ENCODE measurements at regions not wholly inside any gene's neighbourhood (a gene's known extent, or its start where the extent isn't known, plus 50 kb on each side); places are given as distances from the start of the nearest gene placed in this dataset.
A peak's percentile ranks its signal among the peaks of the same experiment; 100 is the strongest.

DNA sequence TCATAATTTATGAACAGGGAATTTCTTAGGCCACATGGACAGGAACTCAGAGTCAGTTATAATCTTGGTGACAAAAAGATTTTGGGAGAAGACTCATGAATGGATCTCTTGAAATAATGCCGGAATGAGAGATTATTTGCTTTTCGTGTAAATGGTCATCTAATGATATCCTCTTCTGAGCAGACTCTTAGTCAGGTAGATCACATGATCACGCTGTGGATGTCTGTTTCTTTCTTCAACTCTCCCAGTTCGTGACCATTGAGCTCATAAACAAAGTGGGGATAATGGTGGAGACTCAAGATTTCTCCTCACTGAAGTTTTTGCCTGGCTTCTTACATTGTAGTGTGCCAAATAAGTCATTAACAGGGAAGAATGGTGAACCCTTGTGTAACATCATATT is 133.1 kb upstream of the CBLB start:
- DNase-seq (ENCODE audit: low read depth), result no peak
- H3K4me3 ChIP-seq (ENCODE audit: low read depth, low read length), result no peak overlapping the region
- TF ChIP-seq, protein P1, sequence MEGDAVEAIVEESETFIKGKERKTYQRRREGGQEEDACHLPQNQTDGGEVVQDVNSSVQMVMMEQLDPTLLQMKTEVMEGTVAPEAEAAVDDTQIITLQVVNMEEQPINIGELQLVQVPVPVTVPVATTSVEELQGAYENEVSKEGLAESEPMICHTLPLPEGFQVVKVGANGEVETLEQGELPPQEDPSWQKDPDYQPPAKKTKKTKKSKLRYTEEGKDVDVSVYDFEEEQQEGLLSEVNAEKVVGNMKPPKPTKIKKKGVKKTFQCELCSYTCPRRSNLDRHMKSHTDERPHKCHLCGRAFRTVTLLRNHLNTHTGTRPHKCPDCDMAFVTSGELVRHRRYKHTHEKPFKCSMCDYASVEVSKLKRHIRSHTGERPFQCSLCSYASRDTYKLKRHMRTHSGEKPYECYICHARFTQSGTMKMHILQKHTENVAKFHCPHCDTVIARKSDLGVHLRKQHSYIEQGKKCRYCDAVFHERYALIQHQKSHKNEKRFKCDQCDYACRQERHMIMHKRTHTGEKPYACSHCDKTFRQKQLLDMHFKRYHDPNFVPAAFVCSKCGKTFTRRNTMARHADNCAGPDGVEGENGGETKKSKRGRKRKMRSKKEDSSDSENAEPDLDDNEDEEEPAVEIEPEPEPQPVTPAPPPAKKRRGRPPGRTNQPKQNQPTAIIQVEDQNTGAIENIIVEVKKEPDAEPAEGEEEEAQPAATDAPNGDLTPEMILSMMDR (IDR thresholded peaks at IDR 0.05; ENCODE audit: insufficient read depth, low read depth, low read length), result no peak

DNA sequence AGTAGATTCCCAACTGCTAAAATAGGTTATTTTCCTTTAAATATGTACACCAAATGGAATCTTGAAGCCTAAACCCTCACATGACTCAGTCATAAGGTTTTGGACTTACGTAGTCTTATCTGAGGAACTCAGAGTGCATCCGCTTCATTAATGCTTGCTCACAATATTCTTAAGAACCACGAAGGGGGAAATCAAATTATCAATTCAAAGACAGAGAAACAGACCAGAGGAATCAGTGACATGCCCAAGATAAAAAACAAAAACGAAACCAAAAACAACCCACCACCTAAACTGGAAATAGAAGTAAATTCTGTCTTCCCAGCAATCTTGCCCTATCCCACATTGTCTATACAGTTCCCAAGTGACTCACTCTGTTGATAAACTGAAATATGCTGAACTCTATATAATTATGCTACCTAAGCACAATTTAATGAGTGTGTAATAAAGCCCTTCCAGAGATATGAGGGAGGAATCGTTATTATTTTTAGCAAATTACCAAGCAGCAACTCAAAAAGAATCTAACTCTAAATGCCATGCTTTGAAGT is 135.4 kb upstream of the CBLB start:
- H3K4me3 ChIP-seq (ENCODE audit: low read depth, low read length), result peak overlapping the region; percentile 47

DNA sequence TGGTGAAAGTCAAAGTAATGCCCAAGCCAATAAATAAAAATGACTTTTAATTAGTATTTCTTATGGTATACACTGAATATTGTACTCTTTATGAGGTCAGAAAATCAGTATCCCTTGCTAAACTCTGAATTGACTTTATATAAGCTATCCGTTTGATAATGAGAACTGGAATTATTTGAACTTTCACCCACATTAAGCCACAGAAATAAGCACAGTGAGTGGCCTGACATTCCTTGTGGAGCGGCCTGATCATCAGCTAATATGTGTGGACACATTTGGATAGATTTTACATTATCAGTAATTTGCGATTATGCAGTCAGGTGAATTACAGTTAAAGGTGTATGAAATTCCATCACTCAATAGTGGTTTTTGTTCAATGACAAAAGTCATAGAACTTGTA is 136.0 kb upstream of the CBLB start:
- TF ChIP-seq, protein P1 (IDR thresholded peaks at IDR 0.05; ENCODE audit: insufficient read depth, low read depth, low read length), result no peak
- DNase-seq (ENCODE audit: low read depth), result peak; percentile 16
- H3K4me3 ChIP-seq (ENCODE audit: low read depth, low read length), result peak overlapping the region; percentile 47

More for the DNA sequence above, 135.4 kb upstream of the CBLB start:
- peak; percentile 94 for DNase-seq (ENCODE audit: low read depth)
- TF ChIP-seq, protein P1 (IDR thresholded peaks at IDR 0.05; ENCODE audit: insufficient read depth, low read depth, low read length), result no peak

DNA sequence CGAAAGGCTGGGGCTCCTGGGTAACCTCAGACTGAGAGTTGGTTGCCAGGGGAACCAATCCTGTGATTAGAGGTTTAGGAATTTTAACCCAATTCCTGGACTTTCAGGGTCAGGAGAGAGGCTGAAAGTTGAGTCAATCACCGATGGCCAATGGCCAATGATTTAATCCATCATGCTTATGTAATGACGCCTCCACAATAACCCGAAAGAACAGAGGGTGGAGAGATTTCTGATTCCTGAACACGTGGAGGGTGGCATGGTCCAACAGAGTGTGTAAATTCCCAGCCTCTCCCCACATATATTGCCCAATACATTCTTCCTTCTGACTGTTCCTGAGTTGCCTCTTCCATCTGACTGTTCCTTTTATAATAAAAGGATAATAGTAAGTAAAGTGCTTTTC is 137.2 kb upstream of the CBLB start:
- H3K4me3 ChIP-seq (ENCODE audit: low read depth, low read length), result no peak overlapping the region
- DNase-seq (ENCODE audit: low read depth), result peak; percentile 86
- TF ChIP-seq, protein P1 (IDR thresholded peaks at IDR 0.05; ENCODE audit: insufficient read depth, low read depth, low read length), result no peak

DNA sequence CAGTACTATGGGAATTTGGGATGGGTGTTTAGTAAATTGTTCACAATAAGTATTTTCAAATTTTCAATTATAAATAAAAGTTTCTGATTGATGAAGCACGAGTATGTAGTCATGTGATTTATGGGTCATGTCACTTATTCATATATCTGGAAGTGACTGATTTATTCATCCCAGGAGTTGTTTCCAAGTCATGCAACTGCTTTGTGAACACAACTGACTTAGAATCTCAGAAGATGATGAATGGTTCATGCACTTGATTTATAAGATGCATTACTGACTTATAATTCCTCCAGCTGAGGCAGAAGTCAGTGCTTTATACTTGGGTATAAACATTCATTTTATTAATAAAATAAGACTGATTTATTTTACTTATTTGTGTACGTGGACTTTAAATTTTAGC is 137.8 kb upstream of the CBLB start:
- no peak for DNase-seq (ENCODE audit: low read depth)
- TF ChIP-seq, protein P1 (IDR thresholded peaks at IDR 0.05; ENCODE audit: insufficient read depth, low read depth, low read length), result no peak
- H3K4me3 ChIP-seq (ENCODE audit: low read depth, low read length), result no peak overlapping the region

DNA sequence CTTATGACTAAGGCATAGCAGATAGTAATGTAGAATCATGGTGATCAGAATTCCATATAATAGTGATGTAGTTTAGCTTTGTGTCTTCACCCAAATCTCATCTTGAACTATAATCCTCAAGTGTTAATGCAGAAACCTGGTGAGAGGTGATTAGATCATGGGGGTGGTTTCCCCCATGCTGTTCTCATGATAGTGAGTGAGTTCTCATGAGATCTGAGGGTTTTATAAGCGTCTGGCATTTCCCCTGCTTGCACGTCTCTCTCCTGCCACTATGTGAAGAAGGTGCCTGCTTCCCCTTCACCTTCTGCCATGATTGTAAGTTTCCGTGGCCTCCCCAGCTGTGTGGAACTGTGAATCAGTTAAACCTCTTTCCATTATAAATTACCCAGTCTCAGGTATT is 138.7 kb upstream of the CBLB start:
- no peak for DNase-seq (ENCODE audit: low read depth)
- H3K4me3 ChIP-seq (ENCODE audit: low read depth, low read length), result no peak overlapping the region
- TF ChIP-seq, protein P1 (IDR thresholded peaks at IDR 0.05; ENCODE audit: insufficient read depth, low read depth, low read length), result no peak

DNA sequence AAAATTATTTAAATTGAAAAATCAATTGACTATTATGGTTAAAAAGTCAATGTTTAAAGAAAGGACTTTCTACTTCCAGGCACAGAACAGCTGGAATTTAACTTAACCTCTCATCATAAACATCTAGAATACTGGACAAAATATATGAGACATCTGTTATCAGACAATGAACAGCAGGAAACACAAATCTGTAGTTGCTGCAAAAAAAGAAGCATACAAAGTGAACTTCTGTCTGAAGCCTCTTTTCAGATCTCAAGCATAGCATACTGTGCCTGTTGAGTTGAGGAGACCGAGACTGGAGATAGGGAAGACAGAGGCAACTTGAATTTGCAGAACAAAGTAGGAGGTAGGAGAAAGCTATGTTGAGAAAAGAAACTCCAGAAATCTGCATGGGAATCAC is 140.0 kb upstream of the CBLB start:
- TF ChIP-seq, protein P1 (IDR thresholded peaks at IDR 0.05; ENCODE audit: insufficient read depth, low read depth, low read length), result no peak
- H3K4me3 ChIP-seq (ENCODE audit: low read depth, low read length), result no peak overlapping the region
- peak; percentile 50 for DNase-seq (ENCODE audit: low read depth)
